ENCODE measurements at regions not wholly inside any gene's neighbourhood (a gene's known extent, or its start where the extent isn't known, plus 50 kb on each side); places are given as distances from the start of the nearest gene placed in this dataset.

GRCh38 chr11:130600616-130601015 lies 152.2 kb downstream of the ADAMTS15 start:
- no peak for ATAC-seq
- peaks cover 0 to 3% of the 10 kb centered on the region in 2 donors for H3K9me3 Mint-ChIP-seq
- no peak overlapping the region for H3K27ac Mint-ChIP-seq
- no peaks in the 10 kb centered on the region for H3K36me3 Mint-ChIP-seq
- DNase-seq (ENCODE audit: low spot score in 2 of 2), result no peak

GRCh38 chr11:130601141-130601540 lies 152.7 kb downstream of the ADAMTS15 start:
- Mint-ChIP-seq H3K27ac (no peak overlapping the region), H3K9me3 (peaks cover 0 to 3% of the 10 kb centered on the region in 2 donors), H3K36me3 (no peaks in the 10 kb centered on the region)
- DNase-seq (ENCODE audit: low spot score in 2 of 2) (no peak), ATAC-seq (no peak)

- ATAC-seq (no peak), DNase-seq (ENCODE audit: low spot score in 2 of 2) (no peak)
- peaks cover 0 to 3% of the 10 kb centered on the region in 2 donors for H3K9me3 Mint-ChIP-seq
- H3K36me3 Mint-ChIP-seq, result no peaks in the 10 kb centered on the region
- no peak overlapping the region for H3K27ac Mint-ChIP-seq
Observed at GRCh38 chr11:130601764-130602460, 153.5 kb downstream of the ADAMTS15 start.

- DNase-seq (ENCODE audit: low spot score in 2 of 2) (no peak), ATAC-seq (no peak)
- no peak overlapping the region for H3K27ac Mint-ChIP-seq
- H3K36me3 Mint-ChIP-seq, result no peaks in the 10 kb centered on the region
- peaks cover 0 to 3% of the 10 kb centered on the region in 2 donors for H3K9me3 Mint-ChIP-seq
Observed at GRCh38 chr11:130602641-130603334, 154.3 kb downstream of the ADAMTS15 start.

GRCh38 chr11:130603335-130603906 lies 155.0 kb downstream of the ADAMTS15 start:
- H3K9me3 Mint-ChIP-seq, result peaks cover 0 to 3% of the 10 kb centered on the region in 2 donors
- DNase-seq (ENCODE audit: low spot score in 2 of 2) (no peak), ATAC-seq (no peak)
- no peaks in the 10 kb centered on the region for H3K36me3 Mint-ChIP-seq
- no peak overlapping the region for H3K27ac Mint-ChIP-seq

- Mint-ChIP-seq H3K36me3 (no peaks in the 10 kb centered on the region), H3K9me3 (peaks cover 0 to 3% of the 10 kb centered on the region in 2 donors), H3K27ac (no peak overlapping the region)
- DNase-seq (ENCODE audit: low spot score in 2 of 2) (no peak), ATAC-seq (no peak)
Observed at GRCh38 chr11:130604606-130605005, 156.2 kb downstream of the ADAMTS15 start.

- no peak overlapping the region for H3K27ac Mint-ChIP-seq
- DNase-seq (ENCODE audit: low spot score in 2 of 2) (no peak), ATAC-seq (no peak)
- H3K36me3 Mint-ChIP-seq, result no peaks in the 10 kb centered on the region
- H3K9me3 Mint-ChIP-seq, result peaks cover 0 to under 1% of the 10 kb centered on the region in 2 donors
Observed at GRCh38 chr11:130606178-130606577, 157.7 kb downstream of the ADAMTS15 start.

- Mint-ChIP-seq H3K9me3 (no peaks in the 10 kb centered on the region), H3K36me3 (no peaks in the 10 kb centered on the region), H3K27ac (no peak overlapping the region)
- ATAC-seq (no peak), DNase-seq (ENCODE audit: low spot score in 2 of 2) (no peak)
Observed at GRCh38 chr11:130606781-130607511, 158.5 kb downstream of the ADAMTS15 start.

GRCh38 chr11:130608287-130608686 lies 159.8 kb downstream of the ADAMTS15 start:
- Mint-ChIP-seq H3K27ac (no peak overlapping the region), H3K36me3 (no peaks in the 10 kb centered on the region), H3K9me3 (no peaks in the 10 kb centered on the region)
- ATAC-seq (no peak), DNase-seq (ENCODE audit: low spot score in 2 of 2) (no peak)

GRCh38 chr11:130609121-130610035 lies 160.9 kb downstream of the ADAMTS15 start:
- Mint-ChIP-seq H3K36me3 (no peaks in the 10 kb centered on the region), H3K27ac (no peak overlapping the region), H3K9me3 (no peaks in the 10 kb centered on the region)
- ATAC-seq, result no peak
- no peak for DNase-seq (ENCODE audit: low spot score in 2 of 2)

GRCh38 chr11:130611791-130612251 lies 163.4 kb downstream of the ADAMTS15 start:
- Mint-ChIP-seq H3K9me3 (no peaks in the 10 kb centered on the region), H3K27ac (no peak overlapping the region), H3K36me3 (no peaks in the 10 kb centered on the region)
- ATAC-seq (no peak), DNase-seq (ENCODE audit: low spot score in 2 of 2) (no peak)

- Mint-ChIP-seq H3K27ac (no peak overlapping the region), H3K9me3 (no peaks in the 10 kb centered on the region), H3K36me3 (no peaks in the 10 kb centered on the region)
- ATAC-seq (no peak), DNase-seq (ENCODE audit: low spot score in 2 of 2) (no peak)
Observed at GRCh38 chr11:130612291-130612851, 163.9 kb downstream of the ADAMTS15 start.

- no peaks in the 10 kb centered on the region for H3K9me3 Mint-ChIP-seq
- no peak overlapping the region for H3K27ac Mint-ChIP-seq
- H3K36me3 Mint-ChIP-seq, result no peaks in the 10 kb centered on the region
- ATAC-seq, result no peak
- no peak for DNase-seq (ENCODE audit: low spot score in 2 of 2)
Observed at GRCh38 chr11:130613396-130613795, 165.0 kb downstream of the ADAMTS15 start.

- H3K27ac Mint-ChIP-seq, result no peak overlapping the region
- H3K9me3 Mint-ChIP-seq, result peaks cover 0 to 3% of the 10 kb centered on the region in 2 donors
- DNase-seq (ENCODE audit: low spot score in 2 of 2) (no peak), ATAC-seq (no peak)
- no peaks in the 10 kb centered on the region for H3K36me3 Mint-ChIP-seq
Observed at GRCh38 chr11:130614591-130614990, 166.1 kb downstream of the ADAMTS15 start.

GRCh38 chr11:130615561-130615960 lies 167.1 kb downstream of the ADAMTS15 start:
- H3K36me3 Mint-ChIP-seq, result no peaks in the 10 kb centered on the region
- DNase-seq (ENCODE audit: low spot score in 2 of 2), result no peak
- no peak overlapping the region for H3K27ac Mint-ChIP-seq
- H3K9me3 Mint-ChIP-seq, result peaks cover 0 to 3% of the 10 kb centered on the region in 2 donors
- ATAC-seq, result no peak

GRCh38 chr11:130616573-130616972 lies 168.1 kb downstream of the ADAMTS15 start:
- H3K36me3 Mint-ChIP-seq, result no peaks in the 10 kb centered on the region
- DNase-seq (ENCODE audit: low spot score in 2 of 2), result no peak
- H3K27ac Mint-ChIP-seq, result no peak overlapping the region
- ATAC-seq, result no peak
- H3K9me3 Mint-ChIP-seq, result peaks cover 0 to 3% of the 10 kb centered on the region in 2 donors
